ENCODE measurements at regions not wholly inside any gene's neighbourhood (a gene's known extent, or its start where the extent isn't known, plus 50 kb on each side); places are given as distances from the start of the nearest gene placed in this dataset.

DNA sequence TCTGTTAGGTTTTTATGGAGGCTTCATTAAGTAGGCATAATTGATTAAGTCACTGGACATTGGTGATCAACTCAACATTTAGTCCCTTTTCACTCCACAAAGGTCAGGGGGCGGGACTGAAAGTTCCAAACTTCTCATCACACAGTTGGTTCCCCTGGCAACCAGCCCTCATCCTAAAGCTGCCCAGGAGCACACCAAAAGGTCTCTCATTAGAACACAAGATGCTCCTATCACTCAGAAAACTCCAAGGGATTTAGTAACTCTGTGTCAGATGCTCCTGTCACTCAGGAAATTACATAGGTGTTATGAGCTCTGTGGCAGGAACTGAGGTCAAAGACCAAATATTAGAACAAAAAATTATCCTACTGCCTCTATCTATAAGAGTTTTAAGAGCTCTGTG is 321.5 kb downstream of the OTOL1 start:
- DNase-seq: no peak

DNA sequence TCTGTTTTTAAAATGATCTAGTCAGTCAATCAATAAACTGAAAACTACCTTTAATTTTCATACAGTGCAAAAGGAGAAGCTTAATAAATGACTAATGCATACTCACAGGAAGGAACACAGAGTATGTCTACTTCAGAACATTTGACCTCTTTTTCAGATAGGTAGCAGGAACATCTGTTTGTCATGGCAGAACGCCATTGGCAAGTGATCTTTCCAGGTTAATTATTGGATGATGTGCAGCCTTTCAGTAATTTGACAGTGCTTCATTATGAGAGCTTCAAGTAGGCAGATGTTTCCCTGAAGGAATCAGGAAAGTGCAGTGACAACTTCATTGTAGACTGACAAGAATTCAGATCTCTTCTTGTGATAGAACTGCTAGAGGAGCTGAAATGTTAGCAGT is 325.0 kb downstream of the OTOL1 start:
- DNase-seq: no peak

GRCh38 chr3:161822291-161822690 is 325.7 kb downstream of the OTOL1 start:
- no peak for DNase-seq

DNA sequence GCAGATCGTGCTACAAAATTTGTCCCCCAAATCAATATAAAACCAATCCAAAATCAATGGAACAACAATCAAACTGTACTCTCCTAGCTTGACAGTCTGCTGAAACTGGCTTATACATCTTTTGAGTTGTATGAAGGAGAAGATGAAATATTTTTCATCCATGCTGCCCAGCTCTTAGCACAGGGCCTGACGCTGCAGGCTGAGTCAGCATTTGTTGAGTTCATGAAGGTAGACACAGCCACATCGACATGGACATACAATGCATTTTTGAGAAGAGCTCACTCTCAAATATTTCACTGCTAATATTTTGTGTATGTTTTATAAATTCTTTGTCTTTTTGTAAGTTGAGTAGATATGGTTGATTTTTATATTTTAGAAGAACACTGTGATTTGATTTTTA is 327.3 kb downstream of the OTOL1 start:
- DNase-seq: no peak

- DNase-seq: no peak
Observed at GRCh38 chr3:161838021-161838420, 341.4 kb downstream of the OTOL1 start.

DNA sequence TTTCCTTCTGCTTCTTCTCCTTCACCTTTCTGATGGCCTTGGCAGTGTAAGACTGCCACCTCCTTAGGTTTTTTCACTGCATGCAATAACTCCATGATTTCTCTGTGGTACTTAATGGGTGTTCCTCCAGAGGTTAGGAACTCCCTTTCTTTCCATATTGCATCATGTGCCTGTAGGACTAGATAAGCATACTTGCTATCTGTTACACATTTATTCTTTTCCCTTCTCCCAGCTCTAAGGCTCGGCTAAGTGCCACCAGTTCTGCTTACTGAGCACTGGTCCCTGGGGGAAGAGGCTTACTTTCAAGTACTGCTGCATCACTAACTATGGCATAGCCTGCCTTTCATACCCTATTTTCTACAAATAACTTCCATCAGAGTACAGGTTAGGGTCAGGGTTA is 351.8 kb downstream of the OTOL1 start:
- DNase-seq: no peak

- DNase-seq: peak; percentile 25
Observed at GRCh38 chr3:161851941-161852566, 355.4 kb downstream of the OTOL1 start.

DNA sequence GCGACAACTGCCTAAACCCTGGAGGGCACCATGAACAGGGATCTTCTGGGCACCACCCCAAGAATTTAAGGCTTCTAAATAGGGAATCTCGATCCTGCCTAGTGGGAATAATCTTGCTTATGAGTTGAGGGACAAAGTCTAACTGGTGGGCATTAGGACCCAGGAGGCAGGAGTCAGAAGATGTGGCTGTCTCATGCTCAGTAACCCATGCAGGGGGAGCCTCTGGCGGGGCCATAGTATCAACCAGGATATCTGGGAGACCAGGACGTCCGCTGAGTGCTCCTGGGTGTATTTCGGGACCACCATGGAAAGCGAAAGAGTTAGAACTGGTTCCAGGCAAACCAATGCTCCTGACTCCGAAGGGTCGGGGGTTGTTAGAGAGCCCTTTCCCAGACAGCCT is 356.1 kb downstream of the OTOL1 start:
- DNase-seq: no peak

DNA sequence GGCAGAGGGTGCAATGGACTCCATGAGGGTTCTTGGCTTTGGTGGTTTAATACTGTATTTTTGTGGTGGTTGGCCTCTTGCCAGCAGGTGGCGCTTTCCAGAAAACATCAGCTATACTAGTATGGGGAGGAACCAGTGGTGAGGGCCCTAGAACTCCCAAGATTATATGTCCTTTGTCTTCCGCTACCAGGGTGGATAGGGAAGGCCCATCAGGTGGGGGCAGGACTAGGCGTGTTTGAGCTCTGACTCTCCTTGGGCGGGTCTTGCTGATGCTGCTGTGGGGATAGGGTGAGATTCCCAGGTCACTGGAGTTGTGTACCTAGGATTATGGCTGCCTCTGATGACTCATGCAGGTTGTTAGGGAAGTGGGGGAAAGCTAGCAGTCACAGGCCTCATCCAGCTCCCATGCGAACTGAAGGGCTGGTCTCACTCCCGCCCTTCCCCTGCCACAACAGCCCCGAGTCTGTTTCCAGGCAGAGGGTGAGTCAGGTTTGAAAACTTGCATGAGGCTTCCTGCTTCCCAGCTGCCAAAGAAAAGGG is 357.7 kb downstream of the OTOL1 start:
- peak; percentile 50 for DNase-seq

GRCh38 chr3:161859057-161859456 is 362.4 kb downstream of the OTOL1 start:
- no peak for DNase-seq

GRCh38 chr3:161859865-161860450 is 363.4 kb downstream of the OTOL1 start:
- DNase-seq: no peak

GRCh38 chr3:161863775-161864174 is 367.2 kb downstream of the OTOL1 start:
- DNase-seq: no peak

DNA sequence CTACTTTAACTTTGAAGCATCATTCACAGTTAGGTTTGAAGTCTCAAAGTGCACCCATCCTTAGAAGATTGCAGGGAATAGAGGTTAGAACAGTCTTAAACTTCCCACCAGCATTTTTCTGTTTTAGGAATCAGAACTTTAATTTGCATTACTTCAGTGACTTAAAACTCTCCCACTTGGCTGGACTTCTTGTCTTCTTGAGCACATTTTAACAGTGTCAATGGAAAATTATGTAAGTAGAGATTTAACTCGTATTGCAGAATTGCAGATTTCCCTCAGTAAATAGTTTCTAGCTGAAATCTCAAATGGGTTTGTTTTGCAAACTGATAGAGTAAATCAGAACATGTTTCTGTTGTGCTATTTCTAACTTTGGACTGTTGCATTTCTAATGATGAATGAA is 369.6 kb downstream of the OTOL1 start:
- no peak for DNase-seq

DNA sequence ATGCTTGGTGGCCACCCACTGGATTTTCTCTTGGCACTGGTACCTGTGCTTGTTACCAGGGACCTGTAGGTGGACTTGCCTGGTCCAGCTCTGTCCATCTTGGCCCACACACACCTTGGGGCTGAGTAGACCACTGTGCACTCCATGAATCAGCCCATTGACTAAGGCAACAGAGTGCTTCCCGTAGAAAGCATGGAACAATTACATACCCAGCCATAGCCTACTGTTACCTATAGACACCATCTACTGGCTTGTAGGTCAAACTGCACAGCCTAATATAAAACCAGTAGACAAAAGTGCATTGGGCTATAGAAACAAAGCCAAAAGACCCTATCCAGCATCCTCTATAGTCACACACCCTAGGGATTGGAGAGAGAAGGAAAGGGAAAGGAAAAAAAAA is 378.9 kb downstream of the OTOL1 start:
- DNase-seq: no peak

GRCh38 chr3:161879470-161879869 is 382.9 kb downstream of the OTOL1 start:
- DNase-seq: no peak

DNA sequence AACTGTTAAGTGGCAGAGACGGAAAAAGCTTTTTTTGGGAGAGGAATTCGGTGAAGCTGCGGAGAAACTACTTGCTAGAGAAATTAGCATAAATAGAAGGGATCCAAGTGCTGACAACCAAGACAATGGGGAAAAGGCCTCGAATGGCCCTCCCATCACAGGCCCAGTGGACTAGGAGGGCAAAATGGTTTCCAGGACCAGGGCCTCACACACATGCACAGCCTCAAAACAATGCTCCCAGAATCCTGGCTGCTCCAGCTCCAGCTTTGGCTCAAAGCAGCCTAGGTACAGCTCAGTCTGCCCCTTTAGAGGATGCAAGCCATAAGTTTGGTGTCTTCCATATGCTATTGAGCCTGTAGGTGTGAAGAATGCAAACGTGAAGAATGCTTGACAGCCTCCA is 388.2 kb downstream of the OTOL1 start:
- no peak for DNase-seq

DNA sequence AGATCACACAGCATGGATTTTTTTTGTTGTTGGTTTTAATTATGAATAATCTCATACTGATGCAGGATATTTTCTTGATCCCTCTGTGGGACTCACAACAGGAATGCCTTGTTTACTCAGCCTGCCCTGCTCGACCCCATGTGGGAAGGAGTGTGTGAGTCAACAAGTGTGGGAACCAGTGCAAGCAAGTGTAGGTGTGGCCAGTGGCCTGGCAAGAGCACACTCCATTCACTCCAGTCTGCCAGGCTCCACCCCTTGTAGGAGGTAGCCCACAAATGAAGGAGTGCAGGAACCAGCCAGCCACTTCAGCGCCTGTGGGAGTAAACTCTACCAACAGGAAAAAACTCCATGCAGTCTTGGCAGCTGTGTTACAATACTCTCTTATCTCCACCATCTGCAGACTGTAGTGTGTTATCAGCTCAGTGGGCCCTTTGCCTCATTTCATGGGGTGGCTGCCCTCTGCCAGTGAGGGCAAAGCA is 393.6 kb downstream of the OTOL1 start:
- peak; percentile 99 for DNase-seq

DNA sequence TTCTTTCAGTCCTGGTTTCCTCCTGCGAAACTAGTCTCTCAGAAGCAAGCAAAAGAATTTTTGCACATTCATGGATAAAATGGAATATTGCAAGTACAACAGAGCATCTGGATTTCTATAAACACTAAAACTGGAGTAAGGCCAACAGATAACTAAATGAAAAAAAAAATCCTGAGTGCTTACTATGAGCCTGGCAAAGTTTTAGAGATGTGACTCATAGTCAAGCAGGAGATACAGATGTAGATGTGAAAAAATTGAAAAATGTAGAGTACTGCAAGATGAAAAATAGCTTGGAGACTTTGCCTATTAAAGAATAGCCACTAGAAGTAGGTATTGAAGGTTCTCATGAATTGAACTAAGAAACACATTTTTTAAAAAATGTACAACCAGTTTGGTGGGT is 397.4 kb downstream of the OTOL1 start:
- peak; percentile 87 for DNase-seq

DNA sequence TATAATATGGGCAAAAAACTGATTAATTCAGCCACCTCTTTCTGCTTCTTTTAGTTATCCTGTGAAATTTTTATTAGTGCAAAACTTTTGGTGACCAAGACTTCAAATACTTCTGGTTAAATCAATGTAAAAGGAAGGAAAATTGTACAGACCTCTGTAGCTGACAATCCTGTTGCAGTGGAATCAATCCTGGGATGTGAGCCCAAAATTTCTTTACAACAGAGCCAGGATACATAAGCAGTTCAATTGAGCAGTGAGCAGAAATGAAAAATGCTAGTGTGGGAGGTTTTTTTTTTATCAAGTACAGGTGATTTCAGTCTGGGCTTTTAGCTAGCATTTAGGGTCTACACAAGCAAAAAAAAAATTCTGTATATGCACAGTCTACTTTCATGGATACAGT is 398.0 kb downstream of the OTOL1 start:
- no peak for DNase-seq

DNA sequence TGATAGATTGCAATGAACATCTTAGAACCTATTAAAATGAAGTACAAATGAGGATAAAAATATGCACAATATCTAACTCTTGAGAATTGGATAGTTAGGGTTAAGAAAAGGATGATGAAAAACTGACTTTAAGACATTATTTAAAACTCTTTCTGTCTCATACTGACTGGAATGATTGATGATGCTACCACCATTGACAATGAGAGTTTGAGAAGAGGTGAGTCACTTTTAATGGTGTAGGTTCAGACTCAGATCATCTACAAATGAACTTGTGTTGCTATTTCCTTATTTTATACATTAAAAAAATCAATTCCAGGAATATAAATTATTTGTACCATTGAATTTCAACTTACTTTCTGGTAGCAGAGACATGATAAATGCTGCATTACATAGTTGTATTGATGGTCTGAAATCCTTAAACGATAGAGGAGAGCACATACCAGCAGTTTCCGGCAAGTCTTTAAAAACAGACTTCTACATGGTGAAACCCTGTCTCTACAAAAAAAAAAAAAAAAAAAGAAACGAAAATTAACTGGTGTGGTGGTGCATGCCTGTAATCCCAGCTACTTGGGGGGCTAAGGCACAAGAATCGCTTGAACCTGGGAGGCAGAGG is 409.0 kb downstream of the OTOL1 start:
- no peak for DNase-seq

GRCh38 chr3:161913786-161914389 is 417.3 kb downstream of the OTOL1 start:
- DNase-seq: peak; percentile 92

DNA sequence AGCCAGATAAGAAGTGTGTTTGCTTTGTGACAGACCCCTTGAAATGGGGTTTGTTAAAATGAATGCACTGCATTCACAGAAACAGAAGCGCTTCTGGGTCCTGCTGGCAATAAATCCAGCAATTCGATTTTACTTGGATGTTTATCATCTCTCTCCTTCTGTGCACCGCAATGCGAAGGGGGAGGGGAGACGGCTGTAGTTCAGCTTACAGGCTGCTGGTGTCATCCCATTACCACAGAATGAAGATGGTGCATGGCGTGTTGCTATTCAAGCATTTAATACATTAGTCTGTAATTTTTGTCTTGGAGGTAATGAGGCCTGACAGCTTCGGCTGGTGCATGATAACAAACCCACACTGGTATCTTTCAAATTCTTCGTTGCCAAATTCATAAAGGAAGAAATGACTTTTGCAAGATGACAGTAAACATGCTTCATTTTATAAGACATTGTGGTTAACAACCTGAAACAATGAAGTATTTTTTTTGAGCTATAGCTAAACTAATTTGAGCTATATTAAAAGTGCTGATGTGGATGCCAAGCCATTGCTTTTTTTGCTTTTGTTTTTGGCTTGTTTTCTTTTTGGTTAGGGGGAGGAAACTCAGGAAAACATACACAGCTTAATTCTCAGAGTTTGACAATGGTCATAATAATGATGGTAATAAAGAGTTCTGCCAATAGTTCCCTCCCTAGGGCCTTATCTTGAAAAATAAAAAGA is 418.3 kb downstream of the OTOL1 start:
- peak; percentile 86 for DNase-seq

GRCh38 chr3:161915418-161915750 is 418.8 kb downstream of the OTOL1 start:
- peak; percentile 6 for DNase-seq

Data from HCEC 1CT (cell line).